Hindlimb muscle (tissue), 1 donor: ENCODE measurements at regions not wholly inside any gene's neighbourhood (a gene's known extent, or its start where the extent isn't known, plus 50 kb on each side); places are given as distances from the start of the nearest gene placed in this dataset.
"Not testable (repeated sequence)": the region's sequence is repeated elsewhere in the genome, so short reads cannot be mapped to it uniquely, and the experiment has no call there.

Experiments
- DNase-seq: peaks from one replicate; pipeline ENCODE4 v3.0.0-alpha.2; 2013

- no peak for DNase-seq
These were observed 388.5 kb downstream of the SEC14L1 start for GRCh38 chr17:77529328-77529650.

GRCh38 chr17:77530591-77530990, 389.8 kb downstream of the SEC14L1 start:
- no peak for DNase-seq

GRCh38 chr17:77531002-77531401, 390.2 kb downstream of the SEC14L1 start:
- DNase-seq = no peak

GRCh38 chr17:77531641-77532040, 390.9 kb downstream of the SEC14L1 start:
- DNase-seq = no peak

- DNase-seq = not testable (repeated sequence)
These were observed 392.9 kb downstream of the SEC14L1 start for GRCh38 chr17:77533697-77534096.

- no peak for DNase-seq
These were observed 393.4 kb downstream of the SEC14L1 start for GRCh38 chr17:77534137-77534536.

- no peak for DNase-seq
These were observed 394.7 kb downstream of the SEC14L1 start for GRCh38 chr17:77535435-77535834.

- DNase-seq = no peak
These were observed 395.1 kb downstream of the SEC14L1 start for GRCh38 chr17:77535892-77536291.

GRCh38 chr17:77537566-77537965, 396.8 kb downstream of the SEC14L1 start:
- no peak for DNase-seq

- DNase-seq = no peak
These were observed 399.8 kb downstream of the SEC14L1 start for GRCh38 chr17:77540531-77540930.

- DNase-seq = no peak
These were observed 400.2 kb downstream of the SEC14L1 start for GRCh38 chr17:77540975-77541374.

GRCh38 chr17:77542011-77542410, 401.2 kb downstream of the SEC14L1 start:
- no peak for DNase-seq

- DNase-seq = peak; percentile 89
These were observed 402.1 kb downstream of the SEC14L1 start for GRCh38 chr17:77542551-77543490.

- DNase-seq = no peak
These were observed 403.0 kb downstream of the SEC14L1 start for GRCh38 chr17:77543801-77544200.

GRCh38 chr17:77544347-77545110, 403.8 kb downstream of the SEC14L1 start:
- DNase-seq = no peak

GRCh38 chr17:77546772-77547241, 406.0 kb downstream of the SEC14L1 start:
- no peak for DNase-seq

GRCh38 chr17:77548967-77549366, 408.2 kb downstream of the SEC14L1 start:
- DNase-seq = no peak

- no peak for DNase-seq
These were observed 408.7 kb upstream of the TNRC6C start for GRCh38 chr17:77549726-77550366.

- no peak for DNase-seq
These were observed 404.9 kb upstream of the TNRC6C start for GRCh38 chr17:77553459-77554066.

GRCh38 chr17:77555121-77555591, 403.3 kb upstream of the TNRC6C start:
- no peak for DNase-seq

GRCh38 chr17:77555741-77556291, 402.7 kb upstream of the TNRC6C start:
- no peak for DNase-seq

GRCh38 chr17:77556383-77557061, 402.0 kb upstream of the TNRC6C start:
- DNase-seq = no peak
